Esophagus squamous epithelium (tissue), 4 donors: ENCODE measurements at regions not wholly inside any gene's neighbourhood (a gene's known extent, or its start where the extent isn't known, plus 50 kb on each side); places are given as distances from the start of the nearest gene placed in this dataset.

Source experiments
- POLR2A ChIP-seq, 4 donors: fragments of 450-650 bp; IDR thresholded peaks; one replicate each; pipeline ENCODE4 v1.6.1; 2017; ENCODE audit warnings: antibody characterized with exemption in 4 of 4, mild to moderate bottlenecking in 4 of 4, moderate library complexity in 3 of 4
- TF ChIP-seq, protein P1 (sequence below), 6 experiments: fragments of 450-650 bp in 4 of 6; fragments of 200-600 bp in 2 of 6; sonication (generic) in 2 of 6; IDR thresholded peaks; one replicate each; pipeline ENCODE4 v1.5.1; 2016 to 2019; ENCODE audit warnings: antibody characterized with exemption in 6 of 6, mild to moderate bottlenecking in 4 of 6, moderate library complexity in 4 of 6

GRCh38 chr2:213202011-213202410 is 50.6 kb upstream of the IKZF2 start:
- TF ChIP-seq, protein P1, sequence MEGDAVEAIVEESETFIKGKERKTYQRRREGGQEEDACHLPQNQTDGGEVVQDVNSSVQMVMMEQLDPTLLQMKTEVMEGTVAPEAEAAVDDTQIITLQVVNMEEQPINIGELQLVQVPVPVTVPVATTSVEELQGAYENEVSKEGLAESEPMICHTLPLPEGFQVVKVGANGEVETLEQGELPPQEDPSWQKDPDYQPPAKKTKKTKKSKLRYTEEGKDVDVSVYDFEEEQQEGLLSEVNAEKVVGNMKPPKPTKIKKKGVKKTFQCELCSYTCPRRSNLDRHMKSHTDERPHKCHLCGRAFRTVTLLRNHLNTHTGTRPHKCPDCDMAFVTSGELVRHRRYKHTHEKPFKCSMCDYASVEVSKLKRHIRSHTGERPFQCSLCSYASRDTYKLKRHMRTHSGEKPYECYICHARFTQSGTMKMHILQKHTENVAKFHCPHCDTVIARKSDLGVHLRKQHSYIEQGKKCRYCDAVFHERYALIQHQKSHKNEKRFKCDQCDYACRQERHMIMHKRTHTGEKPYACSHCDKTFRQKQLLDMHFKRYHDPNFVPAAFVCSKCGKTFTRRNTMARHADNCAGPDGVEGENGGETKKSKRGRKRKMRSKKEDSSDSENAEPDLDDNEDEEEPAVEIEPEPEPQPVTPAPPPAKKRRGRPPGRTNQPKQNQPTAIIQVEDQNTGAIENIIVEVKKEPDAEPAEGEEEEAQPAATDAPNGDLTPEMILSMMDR (IDR thresholded peaks at IDR 0.05), result no peak
- no peak for TF ChIP-seq POLR2A (IDR thresholded peaks at IDR 0.05)
